GM12864 (cell line): ENCODE measurements at regions not wholly inside any gene's neighbourhood (a gene's known extent, or its start where the extent isn't known, plus 50 kb on each side); places are given as distances from the start of the nearest gene placed in this dataset.

ENCODE experiments used
- DNase-seq: peaks from one replicate; pipeline ENCODE4 v3.0.0-alpha.2; 2011; ENCODE audit warnings: low read depth
- H3K4me3 ChIP-seq: 2 replicates; pipeline ENCODE4 v1.5.1; 2011; ENCODE audit warnings: mild to moderate bottlenecking, low read depth, low read length, control low read depth
- CTCF ChIP-seq: IDR thresholded peaks from 2 replicates; pipeline ENCODE4 v1.5.1; 2011; ENCODE audit warnings: low read depth, mild to moderate bottlenecking, moderate library complexity, low read length, control low read depth, inconsistent platforms; ENCODE audit errors: missing control alignments

GRCh38 chr21:43306391-43306790 is 120.5 kb downstream of the SIK1 start:
- no peak for DNase-seq
- H3K4me3 ChIP-seq: no peak overlapping the region
- no peak for TF ChIP-seq CTCF

- no peak overlapping the region for H3K4me3 ChIP-seq
- TF ChIP-seq CTCF: no peak
- no peak for DNase-seq
Observed at GRCh38 chr21:43305811-43306311, 121.1 kb downstream of the SIK1 start.

- no peak overlapping the region for H3K4me3 ChIP-seq
- DNase-seq: no peak
- no peak for TF ChIP-seq CTCF
Observed at GRCh38 chr21:43305336-43305665, 121.6 kb downstream of the SIK1 start.

GRCh38 chr21:43304621-43305335 is 122.2 kb downstream of the SIK1 start:
- no peak for DNase-seq
- no peak overlapping the region for H3K4me3 ChIP-seq
- TF ChIP-seq CTCF: no peak

- DNase-seq: no peak
- no peak for TF ChIP-seq CTCF
- no peak overlapping the region for H3K4me3 ChIP-seq
Observed at GRCh38 chr21:43304206-43304605, 122.7 kb downstream of the SIK1 start.

GRCh38 chr21:43303275-43304178 is 123.4 kb downstream of the SIK1 start:
- no peak overlapping the region for H3K4me3 ChIP-seq
- no peak for DNase-seq
- TF ChIP-seq CTCF: no peak

- H3K4me3 ChIP-seq: no peak overlapping the region
- no peak for DNase-seq
- no peak for TF ChIP-seq CTCF
Observed at GRCh38 chr21:43302769-43303168, 124.2 kb downstream of the SIK1 start.
